HG02938 (cell line): ENCODE measurements at regions not wholly inside any gene's neighbourhood (a gene's known extent, or its start where the extent isn't known, plus 50 kb on each side); places are given as distances from the start of the nearest gene placed in this dataset.
"Not testable (repeated sequence)": the region's sequence is repeated elsewhere in the genome, so short reads cannot be mapped to it uniquely, and the experiment has no call there.

Experiments used
- ATAC-seq: cut with Tn5 transposase; IDR thresholded peaks from one replicate; pipeline ENCODE4 v1.9.1; 2021; ENCODE audit warnings: mild to moderate bottlenecking, moderate library complexity; ENCODE audit not compliant: unreplicated experiment

DNA sequence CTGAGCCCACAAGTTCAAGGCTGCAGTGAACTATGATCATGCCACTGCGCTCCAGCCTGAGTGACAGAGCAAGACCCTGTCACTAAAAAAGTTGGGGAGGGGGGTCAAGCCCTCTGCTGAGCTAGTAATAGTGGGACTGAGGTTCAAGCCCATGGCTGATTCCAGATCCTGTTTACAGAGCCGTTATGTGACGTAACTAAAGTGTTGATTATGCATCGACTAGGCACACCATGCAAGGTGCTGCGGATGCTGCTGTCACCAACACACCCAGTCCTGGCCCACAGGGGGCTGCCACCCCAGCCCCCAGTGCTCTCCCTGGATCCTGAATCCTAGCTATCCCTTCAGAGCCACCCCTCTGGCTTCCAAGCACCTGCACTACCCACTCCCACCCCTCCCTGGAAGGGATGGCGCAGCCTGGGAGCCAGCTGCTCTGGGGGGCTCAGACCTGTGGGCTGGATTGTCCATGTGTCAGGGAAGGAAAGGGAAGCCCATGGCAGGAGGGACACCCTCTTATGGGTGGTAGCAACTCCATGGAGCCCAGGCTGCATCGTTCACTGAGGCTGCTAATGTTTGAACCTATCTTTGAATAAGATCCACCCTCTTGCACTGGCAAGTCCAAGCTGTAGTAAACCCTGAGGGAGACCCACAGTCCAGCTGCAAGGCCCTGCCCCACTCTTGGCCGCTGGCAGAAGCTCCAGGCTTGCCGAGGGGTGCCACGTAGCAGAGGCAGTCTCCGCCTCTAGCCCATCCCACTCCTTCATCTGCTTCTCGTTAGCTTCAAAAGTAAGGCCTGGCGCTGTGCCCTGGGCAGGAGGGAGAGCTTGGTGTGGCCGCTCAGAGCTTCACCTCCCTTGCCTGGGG is 95.0 kb downstream of the SNX5 start:
- ATAC-seq = no peak

DNA sequence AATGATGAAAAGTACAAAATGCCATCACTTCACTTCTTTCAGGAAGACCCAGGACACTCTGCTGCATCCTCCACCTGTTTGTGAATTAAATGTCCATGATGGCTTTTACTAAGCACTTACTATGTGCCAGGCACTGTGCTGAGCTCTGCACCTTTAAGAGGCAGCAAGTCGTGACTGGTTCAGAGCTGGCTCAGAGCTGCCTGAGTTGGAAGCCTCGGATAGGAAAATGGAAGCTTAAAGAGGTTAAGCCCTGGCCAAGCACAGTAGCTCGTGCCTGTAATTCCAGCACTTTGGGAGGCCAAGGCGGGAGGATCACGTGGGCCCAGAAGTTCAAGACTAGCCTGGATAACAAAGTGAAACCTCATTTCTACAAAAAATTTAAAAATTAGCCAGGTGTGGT is 95.6 kb downstream of the SNX5 start:
- ATAC-seq = no peak

DNA sequence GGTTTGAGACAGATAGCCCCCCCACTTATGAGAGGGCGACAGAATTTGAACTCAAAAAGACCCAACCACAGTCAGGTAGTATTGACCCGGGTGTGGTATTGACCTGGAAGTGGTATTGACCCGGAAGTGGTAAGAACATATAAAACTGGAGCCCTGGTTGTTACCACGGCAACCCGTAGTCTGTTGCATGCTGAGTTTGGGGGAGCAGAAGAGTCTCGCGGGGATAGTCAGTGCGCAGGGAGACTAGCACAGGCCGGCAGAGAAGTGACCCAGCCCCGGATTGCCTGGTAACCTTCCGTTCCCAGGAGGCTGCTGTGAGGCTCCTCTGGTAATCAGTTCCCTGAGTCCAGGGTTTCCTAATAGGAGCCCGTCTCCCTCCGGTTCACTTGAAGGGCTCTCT is 96.2 kb downstream of the SNX5 start:
- ATAC-seq = no peak

DNA sequence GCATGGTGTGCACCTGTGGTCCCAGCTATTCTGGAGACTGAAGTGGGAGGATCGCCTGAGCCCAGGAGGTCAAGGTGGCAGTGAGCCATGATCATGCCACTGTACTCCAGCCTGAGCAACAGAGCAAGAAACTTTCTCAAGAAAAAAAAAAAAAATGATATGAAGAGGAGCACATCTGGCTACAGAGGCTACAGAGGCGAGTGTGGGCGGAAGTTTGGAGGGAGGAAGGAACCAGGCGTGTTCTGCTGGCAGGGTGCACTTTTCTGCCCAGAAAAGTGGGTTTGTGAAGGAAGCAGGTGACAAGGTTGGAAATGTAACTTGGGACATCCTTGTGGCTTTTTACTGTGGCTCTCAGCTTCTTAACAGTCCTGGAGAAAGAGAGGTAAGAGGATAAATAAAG is 96.7 kb downstream of the SNX5 start:
- no peak for ATAC-seq

DNA sequence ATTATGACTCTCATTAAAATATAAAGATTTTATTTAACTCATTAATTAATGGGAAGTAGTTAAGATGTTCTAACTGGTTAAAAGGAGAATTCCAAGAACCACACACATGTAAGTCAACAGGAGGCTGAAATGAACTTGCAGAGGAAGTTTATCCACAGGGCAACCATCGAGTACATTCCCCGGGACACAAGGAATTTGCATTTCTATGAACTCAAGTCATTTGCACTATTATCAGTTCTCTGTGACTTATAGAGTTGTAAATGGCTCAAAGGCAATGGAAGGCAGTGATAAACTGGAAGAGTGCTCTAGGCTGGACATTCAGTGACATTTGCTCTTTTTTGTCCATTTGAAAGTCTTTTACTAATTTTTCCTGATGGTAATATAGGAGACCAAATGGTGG is 97.4 kb downstream of the SNX5 start:
- ATAC-seq = no peak

DNA sequence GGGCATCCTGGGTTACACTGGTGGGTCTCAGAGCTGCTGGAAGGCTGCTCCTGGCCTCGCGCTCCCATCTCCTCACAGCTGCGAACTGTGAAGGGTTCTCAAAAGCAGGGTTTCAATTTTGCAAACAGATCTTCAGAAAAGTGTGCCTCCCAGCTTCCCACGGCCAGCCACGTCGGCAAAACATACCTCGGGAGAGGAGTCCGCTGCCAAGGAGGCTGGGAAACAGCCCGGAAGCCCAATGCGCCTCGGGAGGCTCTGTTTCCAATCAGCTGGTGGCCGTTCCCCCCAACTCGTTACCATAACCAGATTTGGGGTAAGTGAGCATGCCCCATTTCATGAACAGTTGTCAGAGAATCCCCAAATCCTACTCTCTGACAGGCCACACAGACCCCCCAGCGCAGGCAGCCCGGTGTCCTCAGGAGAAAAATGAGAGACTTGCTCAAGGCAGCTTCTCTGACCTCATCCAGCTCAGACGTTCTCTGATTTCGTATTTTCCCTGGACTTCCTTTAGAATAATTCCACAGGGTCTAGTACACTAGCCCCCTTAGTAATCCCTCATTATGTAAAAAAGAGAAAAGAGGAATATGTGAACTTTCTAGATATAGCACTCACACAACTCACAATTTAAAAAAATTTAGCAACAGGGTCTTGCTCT is 98.4 kb downstream of the SNX5 start:
- ATAC-seq = no peak

DNA sequence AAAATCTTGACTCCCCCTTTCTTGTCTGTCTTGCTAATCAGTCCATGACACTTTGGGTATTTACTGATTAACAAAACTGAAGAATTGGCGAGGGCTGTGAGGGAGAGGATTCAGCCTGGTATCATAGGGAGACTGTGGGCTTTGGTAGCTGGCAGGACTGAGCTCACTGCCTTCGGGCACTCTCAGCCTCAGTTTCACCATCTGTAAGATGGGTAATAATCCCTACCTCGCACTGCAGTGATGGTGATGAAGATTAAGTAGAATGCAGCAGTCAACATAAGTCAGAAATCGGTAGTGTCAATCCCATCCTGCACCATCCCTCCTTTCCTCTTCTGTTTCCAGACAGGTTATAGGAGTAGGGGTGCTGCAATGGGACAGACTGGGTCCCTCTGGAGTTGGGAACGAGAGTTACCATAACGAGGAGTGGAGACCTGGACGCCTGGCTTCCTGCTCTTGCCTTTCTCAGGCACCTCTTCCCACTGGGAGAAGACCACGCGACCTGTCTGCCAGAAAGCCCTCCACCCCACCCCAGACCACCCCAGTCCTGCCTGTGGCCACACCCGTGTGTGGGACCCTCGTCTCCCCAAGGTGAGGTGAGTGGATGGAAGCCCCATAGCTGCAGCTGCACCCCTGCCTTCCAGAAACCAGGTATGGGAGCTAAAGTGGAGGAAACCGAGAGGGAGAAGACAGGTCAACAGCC is 99.1 kb downstream of the SNX5 start:
- no peak for ATAC-seq

DNA sequence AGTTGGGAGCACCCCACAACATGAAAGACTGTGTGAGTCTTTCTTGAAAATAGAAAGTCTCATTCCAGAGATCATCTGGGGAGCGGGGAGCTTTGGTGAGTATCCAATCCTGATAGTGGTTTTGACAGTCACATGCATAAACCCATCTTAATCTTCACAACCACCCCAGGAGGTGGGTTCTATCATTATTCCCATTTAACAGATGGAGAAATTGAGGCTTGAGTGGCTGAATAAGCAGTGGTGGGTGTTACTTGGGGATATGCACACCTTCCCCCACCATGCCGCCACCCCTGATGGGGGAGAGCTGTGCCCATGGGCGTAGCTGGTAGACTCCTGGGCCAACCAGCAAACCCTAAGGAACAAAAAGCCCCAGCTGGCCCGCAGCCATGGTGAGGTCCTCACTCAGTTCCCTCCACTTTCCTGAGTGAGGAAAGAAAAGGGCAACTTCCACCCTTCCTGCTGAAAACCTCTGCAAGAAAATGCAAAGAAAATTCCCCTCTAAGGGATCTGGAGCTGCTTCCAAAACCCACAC is 99.8 kb downstream of the SNX5 start:
- ATAC-seq = no peak

DNA sequence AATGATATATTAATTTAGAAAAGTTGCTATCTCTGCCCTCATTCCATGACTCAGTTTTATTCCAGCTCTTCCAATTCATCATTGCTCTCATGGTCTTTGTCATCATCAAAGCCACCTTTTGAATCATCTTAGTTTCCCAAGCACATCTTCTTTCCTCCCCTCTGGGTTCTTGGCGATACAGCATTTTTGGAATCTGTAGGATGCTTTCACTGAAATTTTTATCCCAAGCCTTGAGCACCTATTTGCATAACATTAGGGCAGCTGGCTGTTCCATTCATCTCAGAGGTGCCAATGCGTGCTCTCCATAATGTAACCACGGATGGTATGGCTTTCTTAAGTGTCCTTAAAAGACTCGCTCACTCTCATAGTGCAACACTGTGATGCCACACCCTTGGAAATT is 100.4 kb downstream of the SNX5 start:
- no peak for ATAC-seq

DNA sequence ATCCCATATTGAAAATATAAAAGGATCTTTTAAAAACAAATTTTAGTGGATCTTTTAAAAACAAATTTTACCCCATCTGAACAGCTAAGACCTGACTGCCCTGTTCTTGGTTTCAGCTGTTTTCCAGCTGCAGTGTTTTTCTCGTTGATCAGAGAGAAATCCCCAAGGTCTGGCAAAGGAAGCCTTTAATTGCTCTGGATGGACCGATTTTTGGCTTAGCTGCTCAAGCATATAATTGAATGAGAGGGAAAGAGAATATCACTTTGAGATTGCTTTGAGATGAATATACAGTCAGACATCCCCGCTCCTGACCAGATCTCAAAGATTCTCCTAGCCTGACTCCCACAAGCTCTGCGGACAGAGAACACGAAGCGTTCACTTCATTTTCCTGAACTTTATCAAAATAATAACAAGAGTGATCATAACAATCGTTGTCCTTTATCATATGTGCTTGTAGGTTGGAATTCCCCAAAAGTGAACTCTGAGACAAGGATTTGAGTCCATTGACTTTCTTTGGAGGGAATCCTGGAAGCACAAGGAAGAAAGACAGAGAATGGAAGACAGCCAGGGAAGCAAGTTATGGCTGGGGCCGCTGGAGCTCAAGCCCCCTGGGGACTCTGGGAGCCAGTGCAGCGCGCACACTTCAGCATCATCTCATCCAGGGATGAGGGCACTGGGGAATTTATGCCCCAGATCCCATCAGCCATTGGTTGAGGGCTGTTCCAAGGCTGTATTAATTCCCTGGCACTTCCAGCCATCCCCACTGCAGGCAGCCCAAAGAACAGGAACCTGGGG is 101.3 kb downstream of the SNX5 start:
- no peak for ATAC-seq

DNA sequence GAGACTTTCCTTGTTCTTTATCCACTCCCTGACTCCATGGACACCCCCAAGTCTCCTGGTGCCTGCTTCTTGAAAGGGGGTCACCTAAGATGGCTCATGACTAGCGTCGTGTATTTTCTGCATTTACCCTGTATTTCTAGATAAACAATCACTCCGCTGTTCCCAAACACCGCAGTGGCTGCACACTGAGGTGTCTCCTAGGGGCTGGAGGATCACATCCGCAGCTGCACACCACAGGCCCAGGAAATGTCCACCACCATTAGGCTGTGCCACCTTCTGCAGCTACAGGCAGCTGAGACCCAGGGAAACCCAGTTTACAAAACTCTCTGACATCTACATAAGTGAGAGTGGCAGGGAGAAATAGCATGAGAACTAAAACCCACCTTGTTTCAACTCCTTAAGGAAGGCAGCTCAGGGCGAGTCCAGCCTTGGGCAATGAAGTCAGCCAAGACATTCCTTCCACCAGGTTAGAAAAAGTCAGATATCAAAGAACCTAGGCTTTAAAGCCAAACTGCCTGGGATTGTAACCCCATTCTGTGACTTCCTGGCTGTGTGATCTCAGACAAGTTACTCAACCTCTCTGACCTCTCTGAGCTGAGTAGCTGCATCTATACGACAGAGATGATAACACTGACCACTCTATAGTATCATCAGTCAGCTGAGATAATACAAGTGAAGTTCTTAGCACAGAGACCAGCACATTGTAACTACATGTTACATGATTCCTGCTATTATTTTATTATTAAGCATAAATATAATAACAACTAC is 102.2 kb downstream of the SNX5 start:
- no peak for ATAC-seq

DNA sequence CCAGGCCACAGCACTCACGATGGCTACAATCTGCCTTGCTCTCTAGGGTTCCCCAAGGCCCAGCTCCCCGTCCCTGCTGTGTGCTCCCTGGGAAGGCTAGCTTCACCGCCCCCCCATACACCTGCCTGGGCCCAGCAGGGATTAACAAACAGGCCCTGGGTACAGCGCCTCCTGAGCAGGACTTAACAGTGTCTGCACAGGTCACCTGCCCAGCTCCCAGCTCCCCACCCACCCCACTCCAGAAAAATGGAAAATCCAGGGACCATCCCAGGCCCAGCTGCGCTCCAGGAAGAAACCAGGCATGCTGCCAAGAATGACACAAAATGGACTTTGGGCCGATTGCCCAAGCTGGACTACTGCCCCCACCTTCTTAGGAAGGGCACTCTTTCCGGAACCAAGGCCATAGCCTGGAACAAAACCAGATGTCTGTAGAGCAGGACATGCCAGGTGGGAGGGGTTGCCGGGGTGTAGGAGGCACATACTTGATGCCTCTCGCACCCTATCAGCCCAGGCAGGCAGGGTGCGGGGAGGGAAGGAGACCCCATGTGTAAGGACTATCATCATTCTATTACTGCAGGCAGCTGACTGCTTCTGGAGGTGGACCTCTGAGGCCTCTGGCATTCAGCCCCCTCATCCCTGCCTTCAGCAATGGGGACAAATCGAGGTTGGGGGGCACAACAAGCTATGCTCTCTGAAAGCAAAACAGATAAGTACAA is 104.9 kb downstream of the SNX5 start:
- no peak for ATAC-seq

DNA sequence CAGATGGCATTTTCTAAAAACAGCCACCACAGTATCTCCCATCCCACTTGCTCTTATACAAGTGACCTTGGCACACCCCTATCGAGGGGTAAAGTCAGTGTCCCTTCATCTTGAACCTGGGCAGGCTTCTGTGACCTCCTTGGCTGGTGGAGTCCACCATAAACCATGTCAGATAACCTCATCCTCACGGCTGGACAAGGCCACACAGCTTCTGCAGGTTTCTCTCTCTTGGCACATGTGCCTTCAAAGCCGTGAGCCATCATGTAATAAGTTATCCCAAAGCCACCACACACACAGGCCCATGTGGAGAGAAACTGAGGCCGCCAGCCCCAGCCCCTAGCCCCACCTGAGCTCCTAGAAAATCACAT is 105.4 kb downstream of the SNX5 start:
- ATAC-seq = no peak

DNA sequence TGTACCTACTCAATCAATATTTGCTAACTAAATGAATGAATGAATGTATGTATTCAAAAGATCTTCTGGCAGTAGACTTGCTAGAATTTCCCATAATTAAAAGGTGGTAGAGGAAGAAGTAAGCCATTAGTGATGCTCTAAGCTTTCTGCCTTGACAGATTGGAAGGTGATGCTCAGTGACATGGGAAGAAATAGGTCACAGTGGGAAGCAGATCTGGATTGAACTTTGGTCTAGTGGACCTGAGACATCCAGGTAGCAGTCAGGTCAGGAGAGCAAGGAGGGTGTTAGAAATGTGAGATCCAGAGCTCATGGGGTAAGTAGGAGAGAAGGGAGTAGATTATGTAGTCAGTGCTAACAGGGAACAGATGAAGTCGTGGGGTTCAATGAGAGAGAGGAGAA is 106.4 kb downstream of the SNX5 start:
- ATAC-seq = no peak

DNA sequence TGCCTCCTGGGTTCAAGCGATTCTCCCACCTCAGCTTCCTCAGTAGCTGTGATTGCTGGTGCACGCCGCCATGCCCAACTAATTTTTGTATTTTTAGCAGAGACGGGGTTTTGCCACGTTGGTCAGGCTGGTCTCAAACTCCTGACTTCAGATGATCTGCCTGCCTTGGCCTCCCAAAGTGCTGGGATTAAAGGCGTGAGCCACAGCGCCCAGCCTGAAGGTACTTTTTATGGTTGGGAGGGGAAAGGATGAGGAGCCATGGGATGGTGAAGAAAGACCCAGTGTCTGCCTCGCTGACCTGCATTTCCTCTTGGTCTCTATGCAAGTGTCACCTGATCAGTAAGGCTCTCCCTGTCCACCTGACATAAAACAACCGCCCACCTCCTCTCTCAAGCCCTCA is 107.0 kb downstream of the SNX5 start:
- not testable (repeated sequence) for ATAC-seq

DNA sequence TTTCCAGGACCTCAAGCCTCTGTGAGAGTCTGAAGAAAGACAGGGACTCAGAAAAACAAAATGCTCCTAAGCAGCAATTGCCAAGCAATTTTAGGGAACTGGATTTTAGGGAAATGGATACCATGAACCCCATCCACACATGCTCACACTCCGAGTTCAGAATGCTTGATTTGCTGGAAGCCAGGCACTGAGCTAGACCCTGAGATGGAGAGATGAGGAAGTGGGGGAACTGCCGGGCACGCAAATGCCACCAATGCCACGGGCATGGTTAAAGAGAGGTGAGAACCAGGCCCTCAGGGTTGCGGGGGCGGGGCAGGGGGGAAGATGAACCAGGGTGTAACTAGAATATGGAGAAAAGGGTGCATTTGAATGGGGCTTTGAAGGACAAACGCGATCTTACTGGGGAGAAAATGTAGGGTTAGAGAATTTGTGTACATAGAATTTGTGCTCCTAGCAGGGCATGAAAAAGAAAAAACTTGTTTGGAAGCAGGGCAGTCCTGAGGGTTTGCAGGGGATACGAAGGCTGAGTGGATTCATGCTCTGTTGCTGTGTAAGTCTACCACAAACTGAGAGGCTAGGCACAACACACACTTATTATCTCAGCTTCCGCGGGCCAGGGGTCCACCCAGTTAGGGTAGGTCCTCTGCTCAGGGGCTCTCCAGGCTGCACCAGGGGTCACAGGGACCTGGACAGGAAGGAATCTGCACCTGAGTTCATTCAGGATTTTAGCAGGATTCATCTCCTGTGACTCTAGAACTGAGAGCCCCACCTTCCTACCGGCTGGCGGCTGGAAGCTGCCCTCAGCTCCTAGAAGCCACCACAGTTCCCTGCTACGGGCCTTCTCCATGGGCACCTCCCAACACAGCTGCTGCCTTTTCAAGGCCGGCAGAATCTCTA is 108.0 kb downstream of the SNX5 start:
- ATAC-seq = no peak

DNA sequence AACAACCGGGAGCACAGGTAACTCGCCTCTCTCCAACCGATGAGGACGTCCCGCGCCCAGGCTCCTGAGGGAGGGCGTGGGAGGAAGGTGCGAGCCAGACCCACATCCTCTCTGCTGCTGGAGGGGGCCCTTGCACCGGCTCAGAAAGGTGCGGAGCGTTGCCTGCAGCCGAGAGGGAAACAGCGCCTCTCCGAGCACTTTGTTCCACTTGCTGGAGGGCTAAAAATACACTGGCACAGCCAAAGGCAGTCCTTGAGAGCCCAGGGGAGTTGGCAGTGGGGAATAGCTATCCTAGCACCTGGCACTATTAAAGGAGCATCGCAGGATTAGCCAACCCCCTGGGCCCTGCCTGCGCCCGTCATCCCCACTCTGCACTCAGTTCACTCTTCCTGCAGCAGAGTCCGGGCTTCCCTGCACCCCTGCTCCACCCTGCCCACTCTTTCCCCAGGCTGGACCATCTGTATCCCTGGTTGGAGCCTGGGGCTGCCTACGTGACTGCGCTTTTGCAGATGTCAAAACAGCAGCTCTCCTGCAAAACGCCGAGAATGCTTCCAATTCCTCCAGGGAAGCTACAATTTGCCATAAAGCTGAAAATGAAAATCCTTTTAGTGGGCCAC is 108.9 kb downstream of the SNX5 start:
- no peak for ATAC-seq

DNA sequence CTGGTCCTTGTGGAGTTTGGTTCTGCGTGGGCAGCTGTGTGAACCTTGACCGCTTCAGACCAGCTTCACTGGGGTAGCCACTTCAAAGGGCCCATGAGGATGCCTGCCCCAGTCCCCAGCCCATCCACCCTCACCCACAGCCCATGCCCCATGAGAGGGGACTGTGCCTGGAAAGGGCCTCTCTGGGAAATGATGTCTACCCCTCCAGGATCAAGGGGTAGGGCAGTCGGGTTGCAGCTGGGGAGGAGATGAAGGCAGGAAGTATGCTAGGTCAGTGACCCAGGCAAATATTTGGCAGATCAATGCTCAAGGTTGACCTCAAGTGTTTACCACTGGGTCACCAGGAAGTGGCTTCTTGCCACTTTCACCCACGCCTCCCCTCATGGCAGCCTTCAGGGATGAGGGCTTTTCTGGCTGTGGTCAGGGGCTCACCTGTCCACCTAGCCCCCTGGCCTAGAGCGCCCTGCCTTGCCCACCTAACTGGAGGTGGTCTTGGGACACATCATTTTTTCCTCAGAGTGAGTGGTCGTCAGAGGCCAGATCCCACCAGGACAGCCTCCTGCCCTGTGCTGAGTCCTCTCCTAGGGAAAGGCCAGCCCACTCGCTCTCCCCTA is 109.5 kb downstream of the SNX5 start:
- no peak for ATAC-seq
